GM13976 (cell line): ENCODE measurements at regions not wholly inside any gene's neighbourhood (a gene's known extent, or its start where the extent isn't known, plus 50 kb on each side); places are given as distances from the start of the nearest gene placed in this dataset.

Source experiments
- DNase-seq: peaks from one replicate; pipeline ENCODE4 v3.0.0; 2012; ENCODE audit warnings: low spot score
- in situ Hi-C: fragments of 300-500 bp; cut with MboI; formaldehyde crosslinking; loops from one replicate; pipeline ENCODE4 v1.12.0; 2022; ENCODE audit warnings: low sequenced_read_pairs, mixed read lengths, inconsistent platforms; ENCODE audit not compliant: unreplicated experiment
- TF ChIP-seq, protein P1 (sequence below): IDR thresholded peaks from 2 replicates; pipeline ENCODE4 v1.5.1; 2012; ENCODE audit warnings: borderline replicate concordance, mild to moderate bottlenecking; ENCODE audit not compliant: insufficient read depth; ENCODE audit errors: extremely low read depth, missing control alignments, control extremely low read depth

- in situ Hi-C loops, result no loop called here
- DNase-seq, result no peak
- TF ChIP-seq, protein P1, sequence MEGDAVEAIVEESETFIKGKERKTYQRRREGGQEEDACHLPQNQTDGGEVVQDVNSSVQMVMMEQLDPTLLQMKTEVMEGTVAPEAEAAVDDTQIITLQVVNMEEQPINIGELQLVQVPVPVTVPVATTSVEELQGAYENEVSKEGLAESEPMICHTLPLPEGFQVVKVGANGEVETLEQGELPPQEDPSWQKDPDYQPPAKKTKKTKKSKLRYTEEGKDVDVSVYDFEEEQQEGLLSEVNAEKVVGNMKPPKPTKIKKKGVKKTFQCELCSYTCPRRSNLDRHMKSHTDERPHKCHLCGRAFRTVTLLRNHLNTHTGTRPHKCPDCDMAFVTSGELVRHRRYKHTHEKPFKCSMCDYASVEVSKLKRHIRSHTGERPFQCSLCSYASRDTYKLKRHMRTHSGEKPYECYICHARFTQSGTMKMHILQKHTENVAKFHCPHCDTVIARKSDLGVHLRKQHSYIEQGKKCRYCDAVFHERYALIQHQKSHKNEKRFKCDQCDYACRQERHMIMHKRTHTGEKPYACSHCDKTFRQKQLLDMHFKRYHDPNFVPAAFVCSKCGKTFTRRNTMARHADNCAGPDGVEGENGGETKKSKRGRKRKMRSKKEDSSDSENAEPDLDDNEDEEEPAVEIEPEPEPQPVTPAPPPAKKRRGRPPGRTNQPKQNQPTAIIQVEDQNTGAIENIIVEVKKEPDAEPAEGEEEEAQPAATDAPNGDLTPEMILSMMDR, result no peak
Observed at GRCh38 chr2:103007086-103007485, 245.3 kb downstream of the TMEM182 start.

- no peak for DNase-seq
- TF ChIP-seq, protein P1, result no peak
- in situ Hi-C loops, result no loop called here
Observed at GRCh38 chr2:103008586-103008985, 246.8 kb downstream of the TMEM182 start.

DNA sequence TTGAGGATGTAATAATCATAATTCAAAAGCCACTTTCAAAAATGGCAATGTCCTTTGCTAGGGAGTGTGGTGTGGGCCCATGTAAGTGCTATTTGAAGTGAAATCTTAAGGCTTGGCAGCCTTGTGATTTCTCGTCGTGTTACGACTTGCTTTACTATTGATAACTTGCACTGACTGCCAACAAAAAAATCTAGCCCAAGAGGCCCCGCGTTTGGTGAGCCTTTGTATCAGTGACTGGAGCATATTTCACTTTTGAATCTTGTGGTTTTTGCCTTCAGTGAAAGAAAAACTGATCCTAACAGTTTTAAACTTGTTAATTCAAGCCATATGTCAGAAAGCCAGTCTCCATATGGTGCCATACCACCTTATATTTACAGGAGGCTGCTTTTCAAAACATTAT lies 248.0 kb downstream of the TMEM182 start:
- TF ChIP-seq, protein P1, result no peak
- no peak for DNase-seq
- in situ Hi-C loops, result no loop called here

GRCh38 chr2:103010306-103010705 lies 248.5 kb downstream of the TMEM182 start:
- DNase-seq, result no peak
- in situ Hi-C loops, result no loop called here
- TF ChIP-seq, protein P1, result no peak

GRCh38 chr2:103010751-103011150 lies 248.9 kb downstream of the TMEM182 start:
- no peak for DNase-seq
- TF ChIP-seq, protein P1, result no peak
- in situ Hi-C loops, result no loop called here

DNA sequence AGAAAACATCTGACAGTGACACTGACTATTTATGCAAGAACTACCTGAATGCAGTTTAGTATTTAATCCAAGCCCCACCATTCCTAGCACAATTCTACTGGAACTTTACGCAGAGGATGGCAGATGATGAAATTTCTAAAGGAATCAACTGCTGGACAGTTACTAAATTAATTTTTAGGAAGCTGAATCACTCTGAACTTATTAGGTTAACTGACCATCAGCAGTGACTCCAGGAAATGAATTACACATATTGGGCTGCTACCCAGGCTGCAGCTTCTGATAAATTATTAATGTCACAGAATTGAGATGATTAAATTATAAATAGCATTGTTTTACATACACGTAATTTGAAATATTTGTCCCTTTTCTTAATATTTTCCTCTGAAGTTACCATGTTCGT lies 250.8 kb downstream of the TMEM182 start:
- TF ChIP-seq, protein P1, result no peak
- in situ Hi-C loops, result no loop called here

DNA sequence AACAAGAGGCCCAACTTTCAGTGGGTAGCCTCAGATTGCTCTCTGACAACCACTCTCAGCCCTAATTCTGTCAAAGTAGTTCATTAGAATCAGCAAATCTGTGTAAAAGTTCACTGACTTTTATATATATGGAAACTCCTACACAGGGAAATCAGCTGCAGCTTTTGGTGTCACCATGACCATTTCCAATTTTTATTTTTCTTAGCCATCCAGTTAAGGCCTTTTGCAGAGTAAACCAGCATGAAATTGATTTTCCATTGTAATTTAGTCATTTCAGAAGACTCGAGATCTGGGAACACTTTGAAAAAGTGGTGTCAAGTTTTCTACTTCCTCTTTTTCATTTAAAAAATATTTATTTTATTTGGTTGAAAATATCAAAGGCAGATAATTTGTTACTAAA lies 263.2 kb downstream of the TMEM182 start:
- in situ Hi-C loops, result no loop called here
- no peak for DNase-seq
- TF ChIP-seq, protein P1, result no peak

More for the DNA sequence above, 250.8 kb downstream of the TMEM182 start:
- DNase-seq, result no peak
